CD14-positive monocyte (primary cell): ENCODE measurements at regions not wholly inside any gene's neighbourhood (a gene's known extent, or its start where the extent isn't known, plus 50 kb on each side); places are given as distances from the start of the nearest gene placed in this dataset.

ENCODE experiments used
- DNase-seq, 3 donors: peaks; one replicate each; pipeline ENCODE4 v3.0.0-alpha.2; 2011 to 2022
- H2AFZ ChIP-seq: 2 replicates; pipeline ENCODE4 v1.6.0; 2012; ENCODE audit warnings: mild to moderate bottlenecking, low read depth, low read length, inconsistent platforms; ENCODE audit not compliant: insufficient read depth, poor library complexity, severe bottlenecking
- H3K27ac ChIP-seq, 2 donors: 1 replicate in 1 of 2; 2 replicates in 1 of 2; pipeline ENCODE4 v1.5.1; 2012 to 2013; ENCODE audit warnings: low read length in 2 of 2, control low read depth in 1 of 2, inconsistent platforms in 1 of 2, low read depth in 1 of 2, mild to moderate bottlenecking in 1 of 2
- H3K27me3 ChIP-seq, 2 donors: one replicate each; pipeline versions ENCODE4 v1.6.0 to v1.6.1; 2011 to 2013; ENCODE audit warnings: low read length in 2 of 2; ENCODE audit not compliant: control insufficient read depth in 2 of 2, insufficient read depth in 2 of 2
- H3K36me3 ChIP-seq, 2 donors: replicated peaks in 1 of 2; 1 replicate in 1 of 2; 2 replicates in 1 of 2; pipeline versions ENCODE4 v1.5.1 to v1.6.1; 2012 to 2013; ENCODE audit warnings: low read length in 2 of 2, control low read depth in 1 of 2, inconsistent platforms in 1 of 2, mild to moderate bottlenecking in 1 of 2; ENCODE audit not compliant: insufficient read depth in 2 of 2, control insufficient read depth in 1 of 2
- H3K4me1 ChIP-seq, 2 donors: 1 replicate in 1 of 2; 2 replicates in 1 of 2; pipeline versions ENCODE4 v1.5.1 to v1.6.1; 2012 to 2013; ENCODE audit warnings: low read length in 2 of 2, control low read depth in 1 of 2, inconsistent platforms in 1 of 2, mild to moderate bottlenecking in 1 of 2, moderate library complexity in 1 of 2; ENCODE audit not compliant: insufficient read depth in 2 of 2, control insufficient read depth in 1 of 2
- H3K4me2 ChIP-seq: replicated peaks from 2 replicates; pipeline ENCODE3; 2012; ENCODE audit warnings: low read length, moderate library complexity, mild to moderate bottlenecking; ENCODE audit not compliant: poor library complexity, severe bottlenecking; ENCODE audit errors: extremely low read depth
- H3K4me3 ChIP-seq, 3 experiments: fragments of 200-600 bp in 1 of 3; sonication (generic) in 1 of 3; replicated peaks in 1 of 3; 1 replicate in 2 of 3; 2 replicates in 1 of 3; pipeline ENCODE4 v1.5.1; 2011 to 2013; ENCODE audit warnings: low read length in 3 of 3, mild to moderate bottlenecking in 3 of 3, control low read depth in 2 of 3, low read depth in 2 of 3, inconsistent platforms in 1 of 3, moderate library complexity in 1 of 3
- H3K79me2 ChIP-seq: 2 replicates; pipeline ENCODE4 v1.6.0; 2012; ENCODE audit warnings: mild to moderate bottlenecking, control low read depth, inconsistent platforms, low read length, moderate library complexity; ENCODE audit not compliant: insufficient read depth
- H3K9ac ChIP-seq: 2 replicates; pipeline ENCODE4 v1.6.0; 2017; ENCODE audit warnings: low read length, mild to moderate bottlenecking; ENCODE audit not compliant: insufficient read depth, poor library complexity, severe bottlenecking
- H3K9me3 ChIP-seq, 2 donors: replicated peaks in 1 of 2; 1 replicate in 1 of 2; 2 replicates in 1 of 2; pipeline versions ENCODE4 v1.5.1 to v1.6.1; 2012 to 2013; ENCODE audit warnings: low read length in 2 of 2, control low read depth in 1 of 2; ENCODE audit not compliant: control insufficient read depth in 1 of 2, insufficient read depth in 1 of 2
- H4K20me1 ChIP-seq: 2 replicates; pipeline ENCODE4 v1.6.0; 2012; ENCODE audit warnings: mild to moderate bottlenecking, low read length, control low read depth, moderate library complexity; ENCODE audit not compliant: insufficient read depth
- H3K27ac Mint-ChIP-seq, 7 donors: one replicate each; pipeline ENCODE4 v1.8.0; 2020; ENCODE audit warnings: mild to moderate bottlenecking in 7 of 7, mixed read lengths in 7 of 7, moderate library complexity in 6 of 7, inconsistent platforms in 2 of 7
- H3K27me3 Mint-ChIP-seq, 3 donors: one replicate each; pipeline ENCODE4 v1.8.0; 2021 to 2022; ENCODE audit warnings: low read depth in 3 of 3, mild to moderate bottlenecking in 3 of 3, mixed read lengths in 3 of 3, moderate library complexity in 3 of 3, inconsistent platforms in 1 of 3
- H3K36me3 Mint-ChIP-seq, 2 donors: one replicate each; pipeline ENCODE4 v1.8.0; 2020; ENCODE audit warnings: mixed read lengths in 2 of 2, inconsistent platforms in 1 of 2, mild to moderate bottlenecking in 1 of 2
- H3K4me1 Mint-ChIP-seq: one replicate; pipeline ENCODE4 v1.8.0; 2020; ENCODE audit warnings: mild to moderate bottlenecking, mixed read lengths
- H3K4me3 Mint-ChIP-seq, 2 donors: one replicate each; pipeline ENCODE4 v1.8.0; 2020; ENCODE audit warnings: mild to moderate bottlenecking in 2 of 2, mixed read lengths in 2 of 2, moderate library complexity in 1 of 2
- H3K9me3 Mint-ChIP-seq, 7 donors: one replicate each; pipeline ENCODE4 v1.8.0; 2020 to 2022; ENCODE audit warnings: mixed read lengths in 7 of 7, mild to moderate bottlenecking in 6 of 7, moderate library complexity in 6 of 7, inconsistent platforms in 2 of 7
- WGBS: methylation state at CpG from one replicate; pipeline ENCODE4 v1.1.5; 2013; ENCODE audit warnings: missing lambda C conversion rate; ENCODE audit not compliant: insufficient coverage; 5-methylcytosine and 5-hydroxymethylcytosine counted together
- intact Hi-C, 2 donors: fragments of 100-400 bp; cut with micrococcal nuclease; formaldehyde crosslinking; loops; one replicate each; pipeline versions ENCODE4 v1.15.0 to v1.15.1; 2023
- TF ChIP-seq, protein P1 (sequence below): fragments of 200-600 bp; IDR thresholded peaks from one replicate; pipeline ENCODE4 v1.8.0; 2022; ENCODE audit warnings: antibody characterized with exemption, mild to moderate bottlenecking

DNA sequence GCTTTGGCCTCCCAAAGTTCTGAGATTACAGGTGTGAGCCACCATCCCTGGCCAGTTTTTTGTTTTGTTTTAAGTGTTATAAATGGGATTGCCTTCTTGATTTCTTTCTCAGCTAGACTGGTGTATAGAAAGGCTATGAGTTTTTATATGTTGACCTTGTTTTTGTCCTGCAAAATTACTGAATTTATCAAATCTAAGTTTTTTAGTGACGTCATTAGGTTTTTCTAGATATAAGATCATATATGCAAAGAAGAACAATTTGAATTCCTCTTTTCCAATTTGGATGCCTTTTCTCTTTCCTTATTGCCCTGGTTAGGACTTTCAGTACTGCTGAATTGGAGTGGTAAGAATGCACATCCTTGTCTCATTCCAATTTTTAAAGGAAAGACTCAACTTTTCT lies 81.3 kb upstream of the MOCS1 start:
- no peak overlapping the region for H3K27ac Mint-ChIP-seq
- TF ChIP-seq, protein P1, sequence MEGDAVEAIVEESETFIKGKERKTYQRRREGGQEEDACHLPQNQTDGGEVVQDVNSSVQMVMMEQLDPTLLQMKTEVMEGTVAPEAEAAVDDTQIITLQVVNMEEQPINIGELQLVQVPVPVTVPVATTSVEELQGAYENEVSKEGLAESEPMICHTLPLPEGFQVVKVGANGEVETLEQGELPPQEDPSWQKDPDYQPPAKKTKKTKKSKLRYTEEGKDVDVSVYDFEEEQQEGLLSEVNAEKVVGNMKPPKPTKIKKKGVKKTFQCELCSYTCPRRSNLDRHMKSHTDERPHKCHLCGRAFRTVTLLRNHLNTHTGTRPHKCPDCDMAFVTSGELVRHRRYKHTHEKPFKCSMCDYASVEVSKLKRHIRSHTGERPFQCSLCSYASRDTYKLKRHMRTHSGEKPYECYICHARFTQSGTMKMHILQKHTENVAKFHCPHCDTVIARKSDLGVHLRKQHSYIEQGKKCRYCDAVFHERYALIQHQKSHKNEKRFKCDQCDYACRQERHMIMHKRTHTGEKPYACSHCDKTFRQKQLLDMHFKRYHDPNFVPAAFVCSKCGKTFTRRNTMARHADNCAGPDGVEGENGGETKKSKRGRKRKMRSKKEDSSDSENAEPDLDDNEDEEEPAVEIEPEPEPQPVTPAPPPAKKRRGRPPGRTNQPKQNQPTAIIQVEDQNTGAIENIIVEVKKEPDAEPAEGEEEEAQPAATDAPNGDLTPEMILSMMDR, result no peak
- H3K4me3 Mint-ChIP-seq, result no peak overlapping the region
- no CpG with 5 or more reads among the region's 1 CpG for WGBS
- no peaks in the 10 kb centered on the region for H3K4me1 Mint-ChIP-seq
- peaks cover 2 to 8% of the 10 kb centered on the region in 2 donors for H3K9me3 ChIP-seq
- H3K79me2 ChIP-seq, result no peaks in the 10 kb centered on the region
- no peaks in the 10 kb centered on the region for H3K36me3 ChIP-seq
- H3K4me1 ChIP-seq, result no peaks in the 10 kb centered on the region
- no peak overlapping the region for H3K4me3 ChIP-seq
- intact Hi-C loops, result no loop called here
- H3K9me3 Mint-ChIP-seq, result peaks cover 2 to 15% (median 7%) of the 10 kb centered on the region in 7 donors
- H3K27ac ChIP-seq, result no peak overlapping the region
- peaks cover 0 to 5% (median 0%) of the 10 kb centered on the region in 3 donors for H3K27me3 Mint-ChIP-seq
- no peak for DNase-seq
- no peak overlapping the region for H3K4me2 ChIP-seq
- H3K9ac ChIP-seq, result no peak overlapping the region
- no peaks in the 10 kb centered on the region for H3K27me3 ChIP-seq
- no peaks in the 10 kb centered on the region for H4K20me1 ChIP-seq
- no peak overlapping the region for H2AFZ ChIP-seq
- H3K36me3 Mint-ChIP-seq, result no peaks in the 10 kb centered on the region

DNA sequence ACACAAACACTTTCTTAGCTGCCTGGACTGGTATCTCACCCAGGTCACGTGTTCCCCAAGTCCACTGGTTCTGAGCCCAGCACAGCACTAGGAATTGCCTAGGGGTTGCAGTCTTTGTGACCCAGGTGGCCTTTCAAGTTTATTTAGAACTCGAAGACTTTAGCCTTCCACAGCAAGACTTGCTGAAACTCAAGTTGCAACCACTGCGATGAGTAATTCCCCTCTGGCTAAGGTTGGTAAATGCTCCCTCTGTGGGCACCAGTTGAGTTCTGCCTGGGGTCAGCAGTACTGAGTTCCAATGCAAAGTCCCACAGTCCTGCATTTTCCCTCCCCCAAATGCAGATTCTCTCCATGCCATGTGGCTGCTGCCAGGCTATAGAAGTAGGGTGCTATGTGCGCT lies 77.6 kb upstream of the MOCS1 start:
- no peak overlapping the region for H3K4me3 ChIP-seq
- Mint-ChIP-seq H3K27ac (no peak overlapping the region), H3K36me3 (no peaks in the 10 kb centered on the region), H3K27me3 (peaks cover 0 to 2% (median 0%) of the 10 kb centered on the region in 3 donors), H3K4me3 (no peak overlapping the region), H3K4me1 (no peaks in the 10 kb centered on the region), H3K9me3 (peaks cover 0 to 8% (median 2%) of the 10 kb centered on the region in 7 donors)
- H3K9ac ChIP-seq, result no peak overlapping the region
- no peak overlapping the region for H3K4me2 ChIP-seq
- H3K27me3 ChIP-seq, result no peaks in the 10 kb centered on the region
- TF ChIP-seq, protein P1, result no peak
- intact Hi-C loops, result no loop called here
- H4K20me1 ChIP-seq, result no peaks in the 10 kb centered on the region
- no peak for DNase-seq
- WGBS, result 71% methylated on average over 3 of the region's 4 CpGs
- no peaks in the 10 kb centered on the region for H3K9me3 ChIP-seq
- H2AFZ ChIP-seq, result no peak overlapping the region
- no peaks in the 10 kb centered on the region for H3K4me1 ChIP-seq
- H3K27ac ChIP-seq, result no peak overlapping the region
- no peaks in the 10 kb centered on the region for H3K36me3 ChIP-seq
- no peaks in the 10 kb centered on the region for H3K79me2 ChIP-seq
